T-cell (primary cell): ENCODE measurements at regions not wholly inside any gene's neighbourhood (a gene's known extent, or its start where the extent isn't known, plus 50 kb on each side); places are given as distances from the start of the nearest gene placed in this dataset.
"Not testable (repeated sequence)": the region's sequence is repeated elsewhere in the genome, so short reads cannot be mapped to it uniquely, and the experiment has no call there.

Experiments used
- ATAC-seq, 4 experiments: fragments of 200-7000 bp in 3 of 4; fragments of 150-1000 bp in 1 of 4; cut with Tn5 transposase; replicated peaks in 1 of 4; 1 replicate in 3 of 4; 2 replicates in 1 of 4; pipeline ENCODE4 v1.10.0; 2021; ENCODE audit warnings: moderate library complexity in 3 of 4, mild to moderate bottlenecking in 2 of 4, moderate number of reproducible peaks in 1 of 4
- CTCF ChIA-PET, 2 donors: fragments of 300-600 bp; sonication (Branson Sonifier 250); formaldehyde crosslinking; loops; one replicate each; lab custom pipeline; 2022; ENCODE audit warnings: antibody characterized with exemption in 2 of 2; lab: Charles Lee
- POLR2A ChIA-PET, 2 donors: fragments of 300-600 bp; sonication (Branson Sonifier 250); formaldehyde crosslinking; loops; one replicate each; lab custom pipeline; 2022; ENCODE audit warnings: antibody characterized with exemption in 2 of 2; lab: Charles Lee
- DNase-seq, 35 experiments: peaks; one replicate each; pipeline versions ENCODE4 v3.0.0 to v3.0.0-alpha.2; 2013 to 2023
- H3K27ac ChIP-seq: one replicate; pipeline ENCODE4 v1.5.1; 2013; ENCODE audit warnings: low read length
- H3K27me3 ChIP-seq, 2 experiments: replicated peaks in 1 of 2; 1 replicate in 1 of 2; 2 replicates in 1 of 2; pipeline versions ENCODE4 v1.6.1 to v1.7.0; 2013; ENCODE audit warnings: low read length in 1 of 2, mixed read lengths in 1 of 2; ENCODE audit not compliant: control insufficient read depth in 2 of 2, insufficient read depth in 2 of 2; ENCODE audit errors: extremely low read depth in 1 of 2
- H3K36me3 ChIP-seq, 2 donors: 1 replicate in 1 of 2; 2 replicates in 1 of 2; pipeline versions ENCODE4 v1.6.1 to v1.7.0; 2013; ENCODE audit warnings: low read length in 1 of 2; ENCODE audit not compliant: control insufficient read depth in 2 of 2, insufficient read depth in 1 of 2; ENCODE audit errors: extremely low read depth in 1 of 2
- H3K4me1 ChIP-seq, 2 experiments: 1 replicate in 1 of 2; 2 replicates in 1 of 2; pipeline versions ENCODE4 v1.6.1 to v1.7.0; 2013; ENCODE audit warnings: low read length in 2 of 2, mixed read lengths in 1 of 2; ENCODE audit not compliant: insufficient read depth in 2 of 2, control insufficient read depth in 1 of 2; ENCODE audit errors: extremely low read depth in 1 of 2
- H3K4me3 ChIP-seq, 2 donors: 1 replicate in 1 of 2; 2 replicates in 1 of 2; pipeline versions ENCODE4 v1.5.1 to v1.7.0; 2013; ENCODE audit warnings: mild to moderate bottlenecking in 2 of 2, low read length in 1 of 2, moderate library complexity in 1 of 2; ENCODE audit not compliant: control insufficient read depth in 1 of 2; ENCODE audit errors: extremely low read depth in 1 of 2
- H3K9me3 ChIP-seq: 2 replicates; pipeline ENCODE4 v1.7.0; 2013
- H3K27ac Mint-ChIP-seq, 2 donors: one replicate each; pipeline ENCODE4 v1.8.0; 2020 to 2021; ENCODE audit warnings: mild to moderate bottlenecking in 2 of 2, mixed read lengths in 2 of 2
- H3K27me3 Mint-ChIP-seq, 2 donors: one replicate each; pipeline ENCODE4 v1.8.0; 2021 to 2022; ENCODE audit warnings: mixed read lengths in 2 of 2
- H3K36me3 Mint-ChIP-seq: one replicate; pipeline ENCODE4 v1.8.0; 2021; ENCODE audit warnings: mixed read lengths
- H3K4me1 Mint-ChIP-seq, 3 donors: one replicate each; pipeline ENCODE4 v1.8.0; 2020 to 2022; ENCODE audit warnings: mixed read lengths in 3 of 3, mild to moderate bottlenecking in 1 of 3
- H3K4me3 Mint-ChIP-seq, 3 donors: one replicate each; pipeline ENCODE4 v1.8.0; 2020 to 2022; ENCODE audit warnings: mild to moderate bottlenecking in 3 of 3, mixed read lengths in 3 of 3, moderate library complexity in 3 of 3
- H3K9me3 Mint-ChIP-seq, 3 donors: one replicate each; pipeline ENCODE4 v1.8.0; 2020 to 2022; ENCODE audit warnings: mixed read lengths in 3 of 3
- WGBS: methylation state at CpG from one replicate; pipeline ENCODE4 v1.1.5; 2013; ENCODE audit warnings: missing lambda C conversion rate; ENCODE audit not compliant: insufficient coverage; 5-methylcytosine and 5-hydroxymethylcytosine counted together

DNA sequence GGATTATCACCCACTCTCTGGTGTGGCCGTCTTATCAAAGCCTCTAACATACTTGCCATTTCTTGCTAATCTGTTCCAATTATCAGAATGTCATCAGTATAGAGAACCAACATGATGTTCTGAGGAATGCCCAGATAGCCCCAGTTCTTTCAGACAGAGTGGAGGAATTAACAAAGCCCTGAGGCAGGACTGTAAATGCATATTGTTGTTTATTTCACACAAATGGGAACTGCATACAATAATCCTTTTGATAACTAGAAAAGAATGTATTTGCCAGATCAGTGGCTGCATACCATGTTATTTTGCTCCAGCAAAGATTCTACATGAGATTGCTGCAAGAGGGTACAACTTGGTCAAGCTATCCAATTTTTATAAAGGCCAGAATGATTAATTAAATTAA lies 112.8 kb upstream of the HEY2 start:
- Mint-ChIP-seq H3K36me3 (no peaks in the 10 kb centered on the region), H3K4me3 (no peak overlapping the region), H3K27ac (no peak overlapping the region), H3K4me1 (no peaks in the 10 kb centered on the region), H3K9me3 (no peaks in the 10 kb centered on the region), H3K27me3 (peaks cover under 1 to 15% of the 10 kb centered on the region in 2 donors)
- DNase-seq (no peak), ATAC-seq (no peak)
- H3K27me3 ChIP-seq, result no peaks in the 10 kb centered on the region
- H3K4me3 ChIP-seq, result no peak overlapping the region
- peaks cover 0 to 5% of the 10 kb centered on the region in 2 experiments for H3K4me1 ChIP-seq
- H3K27ac ChIP-seq, result no peak overlapping the region
- ChIA-PET CTCF (no interaction called here), POLR2A (no interaction called here)
- no peaks in the 10 kb centered on the region for H3K9me3 ChIP-seq
- H3K36me3 ChIP-seq, result no peaks in the 10 kb centered on the region
- WGBS, result no CpG with 5 or more reads among the region's 1 CpG

DNA sequence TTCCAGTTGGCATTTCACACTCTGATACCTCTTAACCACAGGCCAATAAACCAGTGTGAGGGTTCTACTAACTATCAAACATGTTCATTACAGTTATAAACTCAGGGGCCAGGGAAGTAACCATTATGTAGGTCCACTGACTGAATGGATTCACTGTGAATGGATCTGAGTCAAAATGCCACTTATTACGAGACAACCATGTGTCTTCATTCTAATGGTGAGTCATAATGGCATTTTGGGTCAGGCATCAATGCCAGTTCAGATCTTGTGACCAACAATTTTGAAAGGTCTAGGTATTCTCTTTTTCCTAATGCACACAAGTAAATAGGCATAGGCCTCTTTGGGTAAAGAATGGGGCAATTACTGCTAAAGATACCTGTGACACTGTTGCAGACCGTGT lies 112.2 kb upstream of the HEY2 start:
- Histone ChIP-seq H3K4me1 (peaks cover 0 to 5% of the 10 kb centered on the region in 2 experiments), H3K27ac (no peak overlapping the region), H3K36me3 (no peaks in the 10 kb centered on the region), H3K4me3 (no peak overlapping the region), H3K27me3 (no peaks in the 10 kb centered on the region), H3K9me3 (no peaks in the 10 kb centered on the region)
- POLR2A ChIA-PET, result no interaction called here
- Mint-ChIP-seq H3K9me3 (no peaks in the 10 kb centered on the region), H3K36me3 (no peaks in the 10 kb centered on the region), H3K4me3 (no peak overlapping the region), H3K27me3 (peaks cover 2 to 16% of the 10 kb centered on the region in 2 donors), H3K4me1 (no peaks in the 10 kb centered on the region), H3K27ac (no peak overlapping the region)
- ATAC-seq (no peak), DNase-seq (no peak)
- CTCF ChIA-PET, result no interaction called here
- WGBS, result 67% methylated on average over 1 of the region's 2 CpGs

DNA sequence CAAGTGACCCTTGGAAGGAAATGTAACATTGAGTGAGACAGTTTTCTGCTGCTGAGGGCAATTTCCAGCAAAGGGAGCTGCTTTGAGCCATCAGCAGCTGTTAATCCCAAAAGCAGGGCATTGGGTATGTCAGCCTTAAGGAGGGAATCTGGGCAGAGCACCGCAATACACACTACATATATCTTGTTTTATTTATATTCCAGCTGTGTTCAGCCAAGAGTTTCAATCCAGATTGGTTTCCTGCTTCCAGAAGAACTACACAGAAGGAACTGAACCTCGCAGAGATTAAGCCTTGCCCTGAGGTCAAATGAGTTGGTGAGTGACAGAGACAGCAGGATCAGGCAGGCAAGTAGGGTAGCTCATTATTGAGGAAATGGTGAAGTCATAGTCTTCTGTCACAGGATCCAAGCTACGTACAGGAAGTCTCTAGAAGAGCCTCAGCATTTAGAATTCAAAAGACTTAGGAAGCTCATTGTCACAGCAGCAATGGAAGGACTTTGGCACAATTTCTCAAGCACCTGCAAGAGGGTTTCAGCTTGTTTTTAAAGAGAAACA lies 109.9 kb upstream of the HEY2 start:
- no peaks in the 10 kb centered on the region for H3K36me3 ChIP-seq
- no peak for ATAC-seq
- ChIA-PET POLR2A (no interaction called here), CTCF (no interaction called here)
- peaks cover 0 to 5% of the 10 kb centered on the region in 2 experiments for H3K4me1 ChIP-seq
- H3K4me3 ChIP-seq, result no peak overlapping the region
- H3K27me3 Mint-ChIP-seq, result peaks cover 4 to 18% of the 10 kb centered on the region in 2 donors
- no peaks in the 10 kb centered on the region for H3K27me3 ChIP-seq
- no peaks in the 10 kb centered on the region for H3K9me3 ChIP-seq
- H3K36me3 Mint-ChIP-seq, result no peaks in the 10 kb centered on the region
- no peak overlapping the region for H3K27ac Mint-ChIP-seq
- no peak overlapping the region for H3K4me3 Mint-ChIP-seq
- WGBS, result 40% methylated on average over 2 of the region's 3 CpGs
- H3K27ac ChIP-seq, result no peak overlapping the region
- H3K9me3 Mint-ChIP-seq, result no peaks in the 10 kb centered on the region
- no peak for DNase-seq
- no peaks in the 10 kb centered on the region for H3K4me1 Mint-ChIP-seq

DNA sequence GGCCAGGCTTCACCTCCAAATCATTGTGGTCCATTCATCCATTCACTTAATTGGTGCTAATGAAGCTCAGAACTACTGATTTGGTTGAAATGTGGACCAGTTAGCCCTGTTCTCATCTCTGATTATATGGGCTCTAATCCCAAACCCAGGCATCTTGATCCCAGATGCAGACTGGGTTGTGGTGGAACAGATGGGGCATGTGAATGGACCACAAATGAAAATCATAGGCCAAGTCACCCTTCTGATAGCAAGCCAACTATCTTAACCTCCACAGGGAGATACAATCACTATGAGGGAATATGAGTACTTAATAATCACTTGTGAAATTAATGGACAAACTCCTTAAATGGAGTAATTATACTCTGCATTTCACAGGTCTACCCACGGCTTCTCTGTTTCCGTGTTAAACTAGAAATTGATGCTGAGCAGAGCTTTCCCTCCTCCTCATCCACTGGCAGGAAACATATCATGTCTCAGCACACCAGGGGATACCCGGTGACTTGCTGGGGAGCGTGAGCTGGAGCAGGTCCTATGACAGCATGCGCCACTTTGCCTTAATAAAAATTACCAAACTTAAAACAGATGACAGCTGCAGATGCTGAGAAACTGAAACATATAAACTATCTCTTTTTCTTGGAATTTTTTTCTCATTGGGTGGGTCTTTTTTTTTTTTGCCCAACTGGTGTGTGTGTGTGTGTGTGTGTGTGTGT lies 108.8 kb upstream of the HEY2 start:
- Histone ChIP-seq H3K27me3 (no peaks in the 10 kb centered on the region), H3K4me3 (no peak overlapping the region), H3K36me3 (no peaks in the 10 kb centered on the region), H3K27ac (no peak overlapping the region), H3K4me1 (peaks cover 0 to 5% of the 10 kb centered on the region in 2 experiments), H3K9me3 (no peaks in the 10 kb centered on the region)
- H3K4me3 Mint-ChIP-seq, result no peak overlapping the region
- no peaks in the 10 kb centered on the region for H3K4me1 Mint-ChIP-seq
- H3K9me3 Mint-ChIP-seq, result no peaks in the 10 kb centered on the region
- CTCF ChIA-PET, result no interaction called here
- peaks cover 8 to 14% of the 10 kb centered on the region in 2 donors for H3K27me3 Mint-ChIP-seq
- no peak overlapping the region for H3K27ac Mint-ChIP-seq
- 73% methylated on average over 4 of the region's 5 CpGs for WGBS
- DNase-seq (no peak), ATAC-seq (no peak)
- no peaks in the 10 kb centered on the region for H3K36me3 Mint-ChIP-seq
- POLR2A ChIA-PET, result interaction anchor here in 1 of 2 donors (0.6 kb wide), 1 partner anchor 49 kb away, joined by 4 read pairs; no protein-coding TSS in a partner anchor

DNA sequence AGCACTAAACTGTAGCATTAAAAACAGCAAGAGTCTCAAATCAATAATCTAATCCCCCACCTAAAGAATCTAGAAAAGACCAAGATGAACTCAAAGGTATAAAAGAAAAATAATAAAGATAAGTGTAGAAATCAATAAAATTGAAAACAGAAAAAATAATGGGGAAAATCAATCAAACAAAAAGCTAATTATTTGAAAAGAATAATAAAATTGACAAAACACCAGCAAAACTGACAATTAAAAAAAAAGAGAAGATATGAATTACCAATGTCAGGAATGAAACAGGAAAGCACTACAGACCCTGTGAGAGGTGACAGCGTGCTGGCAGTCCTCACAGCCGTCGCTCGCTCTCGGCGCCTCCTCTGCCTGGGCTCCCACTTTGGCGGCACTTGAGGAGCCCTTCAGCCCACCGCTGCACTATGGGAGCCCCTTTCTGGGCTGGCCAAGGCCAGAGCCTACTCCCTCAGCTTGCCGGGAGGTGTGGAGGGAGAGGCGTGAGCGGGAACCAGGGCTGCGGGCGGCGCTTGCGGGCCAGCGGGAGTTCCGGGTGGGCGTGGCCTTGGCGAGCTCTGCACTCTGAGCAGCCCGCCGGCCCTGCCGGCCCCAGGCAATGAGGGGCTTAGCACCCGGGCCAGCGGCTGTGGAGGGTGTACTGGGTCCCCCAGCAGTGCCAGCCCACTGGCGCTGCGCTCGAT lies 105.3 kb upstream of the HEY2 start:
- H3K27ac Mint-ChIP-seq, DNase-seq, POLR2A ChIA-PET, H3K4me1 ChIP-seq, H3K36me3 Mint-ChIP-seq, ATAC-seq, CTCF ChIA-PET, H3K9me3 ChIP-seq, H3K27me3 Mint-ChIP-seq, H3K4me1 Mint-ChIP-seq, H3K9me3 Mint-ChIP-seq, H3K4me3 Mint-ChIP-seq, H3K27ac ChIP-seq, H3K36me3 ChIP-seq, H3K4me3 ChIP-seq, H3K27me3 ChIP-seq: not testable (repeated sequence)
- 100% methylated on average over 1 of the region's 27 CpGs for WGBS

DNA sequence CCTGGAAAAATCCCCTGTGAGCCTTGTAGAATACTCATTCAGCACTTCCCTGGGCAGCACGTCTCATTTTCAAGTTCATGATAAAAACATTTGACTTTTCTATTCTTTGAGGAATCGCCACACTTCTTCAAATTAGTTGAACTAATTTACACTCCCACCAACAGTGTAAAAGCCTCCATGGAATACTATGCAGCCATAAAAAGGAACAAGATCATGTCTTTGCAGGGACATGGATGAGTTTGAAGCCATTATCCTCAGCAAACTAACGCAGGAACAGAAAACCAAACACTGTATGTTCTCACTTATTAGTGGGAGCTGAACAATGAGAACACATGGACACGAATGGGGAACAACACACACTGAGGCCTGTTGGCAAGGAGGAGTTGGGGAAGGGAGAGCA lies 102.0 kb upstream of the HEY2 start:
- Mint-ChIP-seq H3K36me3 (no peaks in the 10 kb centered on the region), H3K9me3 (no peaks in the 10 kb centered on the region), H3K27ac (no peak overlapping the region), H3K4me1 (no peaks in the 10 kb centered on the region), H3K4me3 (no peak overlapping the region), H3K27me3 (peaks cover 4 to 5% of the 10 kb centered on the region in 2 donors)
- DNase-seq (no peak), ATAC-seq (no peak)
- no peaks in the 10 kb centered on the region for H3K27me3 ChIP-seq
- ChIA-PET CTCF (no interaction called here), POLR2A (no interaction called here)
- H3K9me3 ChIP-seq, result no peaks in the 10 kb centered on the region
- H3K27ac ChIP-seq, result no peak overlapping the region
- no peaks in the 10 kb centered on the region for H3K4me1 ChIP-seq
- H3K4me3 ChIP-seq, result no peak overlapping the region
- 72% methylated on average over 2 of the region's 4 CpGs for WGBS
- H3K36me3 ChIP-seq, result no peaks in the 10 kb centered on the region
